ENCODE measurements at regions not wholly inside any gene's neighbourhood (a gene's known extent, or its start where the extent isn't known, plus 50 kb on each side); places are given as distances from the start of the nearest gene placed in this dataset.

DNA sequence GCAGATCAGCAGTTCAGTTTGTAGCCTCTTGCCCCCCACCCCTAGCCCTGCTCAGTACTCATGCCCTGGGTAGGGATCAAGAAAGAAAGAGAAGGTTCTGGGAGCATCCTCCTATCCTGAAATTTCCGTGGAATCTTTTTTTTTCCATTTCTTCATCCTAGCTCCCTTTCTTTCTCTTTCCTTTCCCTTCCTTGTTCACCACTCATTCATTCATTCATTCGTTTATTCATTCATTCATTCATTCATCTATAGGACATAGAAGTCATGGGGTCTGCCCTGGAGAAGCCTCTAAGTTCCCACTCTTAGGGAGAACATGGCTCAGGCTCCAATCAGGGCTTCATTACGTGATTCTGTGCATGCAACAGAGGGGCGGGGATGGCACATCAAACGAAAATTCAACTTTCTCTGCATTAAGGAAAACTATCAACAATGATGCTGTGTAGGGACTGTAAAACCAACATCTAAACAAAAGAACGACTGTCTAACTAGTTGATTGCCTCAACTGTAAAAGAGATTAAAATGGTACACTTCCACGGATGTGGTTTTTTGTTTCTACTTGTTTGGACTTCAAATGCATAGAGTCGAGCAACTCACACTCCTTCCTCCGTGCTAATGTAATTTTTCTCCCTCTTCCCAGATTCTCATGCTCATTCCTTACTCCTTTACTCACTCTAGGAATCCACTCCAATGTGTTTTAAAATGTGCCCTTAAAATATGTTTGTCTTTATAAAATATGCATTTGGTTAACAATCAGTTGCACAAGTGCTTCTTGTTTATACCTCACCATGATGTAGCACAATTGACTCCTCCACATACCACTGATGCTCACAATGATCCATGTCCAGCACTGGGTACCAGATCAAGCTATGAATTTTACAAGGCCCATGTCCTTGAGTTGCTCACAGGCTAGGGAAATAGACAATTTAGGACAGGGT, 101.2 kb upstream of the SLC2A1 start:
- H3K36me3 ChIP-seq = no peaks in the 10 kb centered on the region

DNA sequence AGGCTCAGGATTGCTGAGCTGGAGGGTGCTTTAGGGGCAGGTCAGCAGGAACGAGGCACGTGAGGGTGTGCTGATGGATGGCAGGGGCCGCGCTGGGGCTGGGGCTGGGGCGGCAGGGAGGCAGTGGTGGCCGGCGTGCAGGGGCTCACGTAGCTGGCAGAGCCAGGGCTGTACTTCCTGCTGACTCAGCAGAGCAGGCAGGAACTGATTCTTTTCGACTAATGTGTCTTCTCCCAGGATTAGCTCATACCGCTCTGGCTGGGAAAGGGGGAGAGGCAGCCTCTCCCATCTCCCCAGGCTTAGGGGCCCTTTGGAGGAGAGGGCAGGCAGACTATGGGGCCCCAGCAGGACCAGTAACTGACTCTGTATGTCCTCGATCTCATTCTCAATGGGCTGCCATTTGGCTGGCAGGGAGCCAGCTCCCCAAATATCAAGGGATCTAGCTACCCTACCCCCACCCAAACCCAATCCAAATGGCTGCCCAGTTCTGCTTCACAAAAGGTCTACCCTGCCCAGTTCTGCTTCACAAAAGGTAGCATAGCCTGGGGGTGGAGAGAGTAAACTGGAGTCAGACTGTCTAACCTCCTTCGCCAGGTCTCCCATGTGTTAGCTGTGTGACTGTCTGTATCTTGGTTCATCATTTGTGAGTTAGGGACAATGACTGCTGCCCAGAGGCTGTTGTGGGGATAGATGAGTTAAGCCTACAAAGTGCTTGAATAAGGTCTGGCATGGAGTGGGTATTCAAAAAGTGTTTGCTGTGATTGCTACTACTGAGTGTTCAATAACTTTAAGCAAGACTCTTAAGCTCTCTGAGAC, 100.1 kb upstream of the SLC2A1 start:
- DNase-seq (ENCODE audit: low read depth in 1 of 2, low spot score in 2 of 2) = no peak
- no peaks in the 10 kb centered on the region for H3K27me3 ChIP-seq (replicated peaks)
- no peaks in the 10 kb centered on the region for H3K4me1 ChIP-seq (replicated peaks)
- no peak overlapping the region for H3K4me3 ChIP-seq
- no peaks in the 10 kb centered on the region for H3K9me3 ChIP-seq (replicated peaks)
- H3K27ac ChIP-seq = no peak overlapping the region
- no peaks in the 10 kb centered on the region for H3K36me3 ChIP-seq

More for the DNA sequence above, 101.2 kb upstream of the SLC2A1 start:
- no peak overlapping the region for H3K27ac ChIP-seq
- H3K4me3 ChIP-seq = no peak overlapping the region
- no peaks in the 10 kb centered on the region for H3K27me3 ChIP-seq (replicated peaks)
- no peaks in the 10 kb centered on the region for H3K9me3 ChIP-seq (replicated peaks)
- no peak for DNase-seq (ENCODE audit: low read depth in 1 of 2, low spot score in 2 of 2)
- no peaks in the 10 kb centered on the region for H3K4me1 ChIP-seq (replicated peaks)

DNA sequence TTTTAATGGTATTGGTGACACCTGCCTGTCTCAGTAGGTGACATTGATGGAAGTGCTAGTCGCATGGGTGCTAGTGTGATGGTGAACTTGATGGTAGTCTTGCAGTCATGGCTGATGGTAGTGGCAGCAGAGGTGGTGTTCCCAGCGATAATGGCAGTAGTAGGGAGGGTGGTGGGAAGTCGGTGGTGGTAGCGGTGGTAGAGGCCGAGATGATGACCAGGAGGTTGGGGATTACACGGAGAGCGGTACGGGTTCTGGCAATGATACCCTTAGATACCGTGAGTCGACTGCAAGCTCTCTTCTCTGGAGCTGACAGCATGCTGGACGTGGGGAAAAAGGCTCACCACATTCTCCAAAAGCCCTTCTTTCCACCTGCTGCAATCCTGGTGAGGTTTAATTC, 99.4 kb upstream of the SLC2A1 start:
- Histone ChIP-seq H3K27ac (no peak overlapping the region), H3K4me1 (replicated peaks) (no peaks in the 10 kb centered on the region), H3K9me3 (replicated peaks) (no peaks in the 10 kb centered on the region), H3K27me3 (replicated peaks) (no peaks in the 10 kb centered on the region), H3K36me3 (no peaks in the 10 kb centered on the region), H3K4me3 (no peak overlapping the region)
- no peak for DNase-seq (ENCODE audit: low read depth in 1 of 2, low spot score in 2 of 2)

DNA sequence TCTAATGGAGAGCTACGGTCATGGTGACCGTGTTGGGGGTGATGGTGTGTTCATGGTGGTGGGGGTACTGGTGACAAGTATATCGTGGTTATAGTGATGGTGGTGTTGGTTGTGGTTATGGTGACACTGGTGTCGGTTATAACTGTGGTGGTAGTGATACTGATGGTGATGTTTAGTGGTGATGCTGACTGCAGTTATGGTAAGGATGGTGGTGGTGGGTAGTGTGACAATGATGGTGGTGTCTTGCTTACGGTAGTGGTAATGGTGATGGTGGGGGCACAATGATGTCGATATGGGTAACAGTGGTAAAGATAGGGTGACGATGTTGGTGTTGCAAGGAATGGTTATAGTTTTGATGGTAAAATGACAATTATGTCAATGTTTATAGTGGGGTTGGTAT, 98.9 kb upstream of the SLC2A1 start:
- no peak overlapping the region for H3K4me3 ChIP-seq
- no peaks in the 10 kb centered on the region for H3K36me3 ChIP-seq
- H3K9me3 ChIP-seq (replicated peaks) = no peaks in the 10 kb centered on the region
- DNase-seq (ENCODE audit: low read depth in 1 of 2, low spot score in 2 of 2) = no peak
- H3K27ac ChIP-seq = no peak overlapping the region
- H3K4me1 ChIP-seq (replicated peaks) = no peaks in the 10 kb centered on the region
- H3K27me3 ChIP-seq (replicated peaks) = no peaks in the 10 kb centered on the region

DNA sequence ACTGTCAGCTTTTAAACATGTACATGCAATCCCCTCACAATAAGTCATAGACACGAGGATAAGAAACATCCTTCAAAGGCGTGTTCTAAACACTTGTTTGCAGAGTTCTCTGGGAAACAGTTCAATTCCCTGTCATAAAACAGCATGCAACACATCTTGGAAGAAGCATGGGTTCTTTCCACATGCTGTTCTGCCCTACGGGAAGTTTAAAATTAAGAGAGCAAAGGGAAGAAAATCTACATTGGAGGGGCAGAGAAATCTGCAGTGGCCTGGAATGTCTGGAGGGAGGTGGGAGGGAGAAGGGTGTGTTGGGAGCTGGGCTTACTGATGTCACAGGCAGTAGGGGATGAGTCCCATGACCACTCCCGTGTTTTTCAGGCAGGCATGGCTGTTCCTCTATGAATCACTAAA, 98.3 kb upstream of the SLC2A1 start:
- H3K9me3 ChIP-seq (replicated peaks) = no peaks in the 10 kb centered on the region
- H3K27me3 ChIP-seq (replicated peaks) = no peaks in the 10 kb centered on the region
- H3K36me3 ChIP-seq = no peaks in the 10 kb centered on the region
- DNase-seq (ENCODE audit: low read depth in 1 of 2, low spot score in 2 of 2) = no peak
- H3K4me1 ChIP-seq (replicated peaks) = no peaks in the 10 kb centered on the region
- no peak overlapping the region for H3K4me3 ChIP-seq
- no peak overlapping the region for H3K27ac ChIP-seq

DNA sequence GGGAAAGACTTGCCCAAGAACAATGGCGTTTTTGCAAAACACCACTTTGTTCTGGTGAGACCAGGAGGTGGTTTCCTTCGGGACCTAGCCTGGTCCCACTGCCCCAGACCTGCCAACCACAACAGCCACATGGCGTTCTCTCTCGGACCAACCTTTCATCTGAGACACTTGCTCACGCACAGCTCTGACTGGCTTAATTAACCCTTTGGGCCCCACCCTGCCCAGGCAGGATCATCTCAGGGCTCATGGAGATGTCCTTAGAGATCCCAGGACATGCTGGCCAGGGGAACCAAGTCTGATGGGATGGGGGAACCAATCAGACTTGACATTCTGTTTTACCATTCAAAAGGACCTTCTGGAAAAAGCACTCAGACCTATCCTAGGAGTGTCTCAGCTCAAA, 97.8 kb upstream of the SLC2A1 start:
- DNase-seq (ENCODE audit: low read depth in 1 of 2, low spot score in 2 of 2) = no peak
- H3K27ac ChIP-seq = no peak overlapping the region
- H3K36me3 ChIP-seq = no peaks in the 10 kb centered on the region
- no peaks in the 10 kb centered on the region for H3K9me3 ChIP-seq (replicated peaks)
- no peak overlapping the region for H3K4me3 ChIP-seq
- no peaks in the 10 kb centered on the region for H3K27me3 ChIP-seq (replicated peaks)
- no peaks in the 10 kb centered on the region for H3K4me1 ChIP-seq (replicated peaks)

DNA sequence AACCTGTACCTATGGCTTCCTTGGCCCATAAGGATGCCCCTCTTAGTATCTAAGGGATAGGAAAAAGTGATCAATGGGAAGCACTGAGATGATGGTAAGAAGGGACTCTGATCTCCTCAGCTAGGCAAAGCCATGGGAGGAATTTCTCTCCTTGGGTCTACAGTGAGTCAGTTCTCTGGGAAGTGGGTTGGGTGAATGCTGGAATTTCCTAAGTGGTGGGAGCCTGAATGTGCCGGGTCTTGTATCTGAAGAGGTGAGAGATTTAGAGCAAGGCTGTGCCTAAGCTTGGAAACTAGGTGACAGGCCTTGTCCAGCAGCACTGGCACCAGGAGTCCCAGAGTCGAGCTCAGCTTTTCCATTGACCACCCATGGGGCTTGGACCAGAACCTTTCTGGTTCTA, 96.3 kb upstream of the SLC2A1 start:
- Histone ChIP-seq H3K36me3 (no peaks in the 10 kb centered on the region), H3K4me1 (replicated peaks) (no peaks in the 10 kb centered on the region), H3K27me3 (replicated peaks) (no peaks in the 10 kb centered on the region), H3K27ac (no peak overlapping the region), H3K9me3 (replicated peaks) (no peaks in the 10 kb centered on the region), H3K4me3 (no peak overlapping the region)
- no peak for DNase-seq (ENCODE audit: low read depth in 1 of 2, low spot score in 2 of 2)

DNA sequence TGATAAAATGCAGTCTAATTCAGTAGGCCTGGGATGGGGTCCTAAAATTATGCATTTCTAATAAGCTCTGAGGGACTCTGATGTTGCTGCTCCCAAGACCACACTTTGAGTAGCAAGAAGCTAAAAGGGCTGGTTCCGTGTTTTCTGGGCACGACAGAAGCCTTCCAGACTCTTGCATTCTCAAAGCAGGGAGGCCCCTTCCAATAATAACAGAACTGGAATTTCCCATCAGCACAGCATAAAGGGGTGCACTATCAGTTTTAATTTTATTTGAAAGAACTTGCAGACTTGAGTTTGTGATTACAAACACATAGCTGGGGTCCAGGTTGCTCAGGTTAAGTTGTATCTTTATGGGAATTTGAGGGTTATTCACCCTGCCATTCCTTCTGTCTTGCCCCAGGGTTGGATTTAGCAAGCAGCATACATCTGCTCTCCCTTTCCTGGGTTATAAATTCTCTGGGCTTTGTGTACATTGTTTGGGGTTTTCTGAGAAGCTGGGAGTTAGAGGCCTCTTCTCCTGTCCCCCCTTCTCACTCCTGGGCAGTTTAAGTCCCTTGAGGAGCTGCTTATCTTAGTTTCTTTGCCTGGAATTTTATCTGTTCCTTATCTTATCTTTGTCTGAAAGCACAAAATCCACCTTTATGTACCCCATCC, 94.2 kb upstream of the SLC2A1 start:
- H3K4me1 ChIP-seq (replicated peaks) = no peaks in the 10 kb centered on the region
- DNase-seq (ENCODE audit: low read depth in 1 of 2, low spot score in 2 of 2) = no peak
- no peaks in the 10 kb centered on the region for H3K9me3 ChIP-seq (replicated peaks)
- H3K4me3 ChIP-seq = no peak overlapping the region
- no peaks in the 10 kb centered on the region for H3K36me3 ChIP-seq
- no peaks in the 10 kb centered on the region for H3K27me3 ChIP-seq (replicated peaks)
- no peak overlapping the region for H3K27ac ChIP-seq

DNA sequence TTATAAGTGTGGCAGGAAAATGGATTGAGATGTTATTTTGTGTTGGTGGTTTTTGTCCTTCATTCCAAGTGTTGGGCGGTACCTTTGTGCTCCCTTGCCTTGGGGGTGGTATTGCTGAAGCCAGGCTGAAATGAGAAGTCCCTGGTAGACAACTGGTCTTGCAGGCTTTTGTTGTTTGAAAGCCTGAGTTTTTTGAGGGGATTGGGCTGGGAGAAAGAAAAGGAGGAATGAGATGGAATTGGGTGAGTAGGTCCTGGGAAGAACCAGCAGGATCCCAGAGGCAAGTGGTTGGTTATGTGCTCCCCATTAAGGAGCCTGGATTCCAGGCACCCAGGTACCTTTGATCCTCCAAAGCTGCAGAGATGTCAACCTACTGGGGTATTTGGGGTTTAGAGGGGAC, 93.7 kb upstream of the SLC2A1 start:
- H3K4me3 ChIP-seq = no peak overlapping the region
- H3K36me3 ChIP-seq = no peaks in the 10 kb centered on the region
- DNase-seq (ENCODE audit: low read depth in 1 of 2, low spot score in 2 of 2) = no peak
- H3K27ac ChIP-seq = no peak overlapping the region
- H3K9me3 ChIP-seq (replicated peaks) = no peaks in the 10 kb centered on the region
- no peaks in the 10 kb centered on the region for H3K27me3 ChIP-seq (replicated peaks)
- H3K4me1 ChIP-seq (replicated peaks) = no peaks in the 10 kb centered on the region

DNA sequence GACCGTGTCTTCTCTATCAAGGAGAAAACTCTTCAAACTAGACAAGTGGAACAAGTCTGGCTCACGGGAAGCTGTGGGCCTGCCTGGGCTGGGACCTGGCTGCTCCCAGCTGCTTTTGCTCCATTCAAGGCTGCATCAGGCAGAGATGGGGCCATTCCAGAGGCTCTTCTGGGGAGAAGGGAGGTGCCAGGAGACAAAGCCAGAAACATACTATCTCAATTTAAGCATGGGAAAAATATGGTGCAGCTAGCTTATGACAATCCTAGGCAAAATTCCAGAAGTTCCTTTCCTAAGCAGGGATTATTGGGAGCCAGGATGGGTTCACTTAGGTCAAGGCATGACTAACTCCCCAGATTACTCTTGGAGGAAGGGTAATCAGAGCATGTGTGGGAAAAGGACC, 90.8 kb upstream of the SLC2A1 start:
- Histone ChIP-seq H3K4me1 (replicated peaks) (no peaks in the 10 kb centered on the region), H3K27me3 (replicated peaks) (no peaks in the 10 kb centered on the region), H3K9me3 (replicated peaks) (no peaks in the 10 kb centered on the region), H3K27ac (no peak overlapping the region), H3K4me3 (no peak overlapping the region), H3K36me3 (no peaks in the 10 kb centered on the region)
- no peak for DNase-seq (ENCODE audit: low read depth in 1 of 2, low spot score in 2 of 2)

DNA sequence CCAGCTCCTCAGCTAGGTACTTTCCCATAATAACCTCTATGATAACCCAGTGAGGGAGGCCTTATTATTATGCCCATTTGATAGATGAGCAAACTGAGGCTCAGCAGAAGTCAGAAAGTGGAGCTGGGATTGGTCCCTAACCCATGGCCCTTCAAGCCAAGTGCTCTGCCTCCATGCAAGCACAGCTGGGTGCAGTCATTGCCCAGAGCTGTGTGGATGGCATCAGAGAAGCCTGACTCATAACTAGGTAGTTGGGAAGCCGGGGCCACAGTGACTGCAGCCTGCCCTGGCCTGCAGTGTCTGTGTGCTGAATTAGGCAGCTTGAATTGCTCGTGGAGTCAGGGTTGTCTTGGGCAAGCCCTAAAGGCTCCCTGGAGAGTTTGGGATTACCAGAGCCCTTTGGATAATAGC, 89.9 kb upstream of the SLC2A1 start:
- H3K27ac ChIP-seq = no peak overlapping the region
- DNase-seq (ENCODE audit: low read depth in 1 of 2, low spot score in 2 of 2) = no peak
- H3K4me3 ChIP-seq = no peak overlapping the region
- no peaks in the 10 kb centered on the region for H3K9me3 ChIP-seq (replicated peaks)
- no peaks in the 10 kb centered on the region for H3K36me3 ChIP-seq
- no peaks in the 10 kb centered on the region for H3K27me3 ChIP-seq (replicated peaks)
- H3K4me1 ChIP-seq (replicated peaks) = no peaks in the 10 kb centered on the region

DNA sequence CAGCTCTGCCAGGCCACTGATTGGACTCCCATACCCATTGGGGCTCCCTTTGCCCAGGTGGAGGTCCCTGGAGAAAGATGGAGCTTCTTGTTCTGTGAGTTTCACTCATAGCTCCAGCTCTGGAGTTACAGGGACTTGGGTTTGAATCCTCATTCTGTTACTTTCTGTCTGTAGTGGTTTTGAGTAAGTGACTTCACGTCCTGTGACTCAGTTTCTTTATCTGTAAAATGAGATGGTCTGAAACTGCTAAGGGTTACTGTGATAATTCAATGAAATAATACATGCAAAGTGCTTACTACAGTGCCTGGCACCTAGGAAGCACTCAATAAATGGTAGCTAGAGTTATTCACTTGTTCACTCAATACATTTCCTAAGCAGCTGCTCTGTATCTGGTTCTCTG, 88.5 kb upstream of the SLC2A1 start:
- no peaks in the 10 kb centered on the region for H3K27me3 ChIP-seq (replicated peaks)
- H3K36me3 ChIP-seq = no peaks in the 10 kb centered on the region
- H3K4me1 ChIP-seq (replicated peaks) = no peaks in the 10 kb centered on the region
- H3K9me3 ChIP-seq (replicated peaks) = no peaks in the 10 kb centered on the region
- H3K4me3 ChIP-seq = no peak overlapping the region
- H3K27ac ChIP-seq = no peak overlapping the region
- no peak for DNase-seq (ENCODE audit: low read depth in 1 of 2, low spot score in 2 of 2)

DNA sequence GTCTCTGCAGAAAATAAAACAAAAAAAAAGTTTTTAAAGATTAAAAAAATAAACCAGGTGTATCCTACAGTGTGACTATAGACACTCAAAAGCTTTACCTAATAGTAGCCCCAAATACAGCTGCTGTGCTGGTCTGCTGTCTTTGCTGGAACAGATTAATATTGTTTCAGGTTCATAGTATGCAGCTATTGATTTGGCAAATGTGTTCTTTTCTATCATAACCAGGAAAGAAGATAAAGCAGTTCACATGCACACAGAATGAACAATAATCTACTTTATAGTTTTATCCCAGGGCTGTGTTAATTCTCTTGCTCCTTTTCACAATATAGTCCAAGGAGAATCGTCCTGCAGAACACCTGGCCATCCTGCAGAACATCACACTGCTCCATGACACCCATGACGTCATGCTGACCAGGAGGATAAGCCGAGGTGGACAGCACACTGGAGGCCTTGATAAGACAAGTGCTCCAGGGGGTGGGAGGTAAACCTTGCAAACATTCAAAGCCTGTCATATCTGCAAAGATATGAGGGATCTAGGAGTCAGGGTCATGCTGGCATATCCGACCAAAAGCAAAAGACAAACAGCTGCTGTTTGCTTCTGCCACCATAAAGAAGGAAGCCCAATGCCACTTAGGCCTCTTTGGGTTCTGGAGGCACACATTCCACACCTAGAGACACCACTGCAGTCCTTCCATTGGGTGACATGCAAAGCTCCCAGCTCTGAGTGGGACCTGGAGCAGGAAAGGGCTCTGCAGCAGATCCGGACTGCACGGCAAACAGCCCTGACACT, 86.1 kb upstream of the SLC2A1 start:
- no peak for DNase-seq (ENCODE audit: low read depth in 1 of 2, low spot score in 2 of 2)
- H3K9me3 ChIP-seq (replicated peaks) = no peaks in the 10 kb centered on the region
- H3K36me3 ChIP-seq = no peaks in the 10 kb centered on the region
- no peak overlapping the region for H3K27ac ChIP-seq
- H3K4me3 ChIP-seq = no peak overlapping the region
- H3K4me1 ChIP-seq (replicated peaks) = no peaks in the 10 kb centered on the region
- no peaks in the 10 kb centered on the region for H3K27me3 ChIP-seq (replicated peaks)
